Caco-2 (cell line): ENCODE measurements at regions not wholly inside any gene's neighbourhood (a gene's known extent, or its start where the extent isn't known, plus 50 kb on each side); places are given as distances from the start of the nearest gene placed in this dataset.

Source experiments
- BruUV-seq: library from RNA; stranded (reverse); fragments of 400-500 nt; replicated peaks from 2 replicates; lab custom pipeline; 2021; lab: Mats Ljungman, UMichigan
- CTCF ChIA-PET: fragments of 300-600 bp; sonication (Branson Sonifier 250); formaldehyde crosslinking; loops from one replicate; lab custom pipeline; 2022; ENCODE audit warnings: antibody characterized with exemption; lab: Charles Lee
- POLR2A ChIA-PET: fragments of 300-600 bp; sonication (Branson Sonifier 250); formaldehyde crosslinking; loops from one replicate; lab custom pipeline; 2022; ENCODE audit warnings: antibody characterized with exemption; lab: Charles Lee
- DNase-seq, 2 experiments: peaks; one replicate each; pipeline versions ENCODE4 v3.0.0 to v3.0.0-alpha.2; 2020 to 2022
- H3K27me3 ChIP-seq: replicated peaks from 2 replicates; pipeline ENCODE4 v1.6.0; 2011; ENCODE audit warnings: low read length; ENCODE audit not compliant: control insufficient read depth, insufficient read depth
- H3K36me3 ChIP-seq: 2 replicates; pipeline ENCODE4 v1.5.1; 2011; ENCODE audit warnings: low read length; ENCODE audit not compliant: control insufficient read depth, insufficient read depth
- H3K4me1 ChIP-seq: fragments of 250-450 bp; sonication (Bioruptor Pico); 2 replicates; pipeline ENCODE4 v1.5.1; 2020; ENCODE audit warnings: mild to moderate bottlenecking
- H3K4me3 ChIP-seq: 2 replicates; pipeline ENCODE4 v1.5.1; 2011; ENCODE audit warnings: low read depth, mild to moderate bottlenecking, control low read depth, low read length
- H3K9me3 ChIP-seq: fragments of 250-450 bp; sonication (Bioruptor Pico); 2 replicates; pipeline ENCODE4 v1.5.1; 2020; ENCODE audit warnings: mild to moderate bottlenecking, moderate library complexity
- H3K27ac Mint-ChIP-seq: one replicate; pipeline ENCODE4 v1.8.0; 2022; ENCODE audit warnings: mixed read lengths; ENCODE audit not compliant: unreplicated experiment
- H3K27me3 Mint-ChIP-seq: one replicate; pipeline ENCODE4 v1.8.0; 2022; ENCODE audit warnings: mixed read lengths; ENCODE audit not compliant: insufficient read depth, unreplicated experiment
- H3K36me3 Mint-ChIP-seq: one replicate; pipeline ENCODE4 v1.8.0; 2022; ENCODE audit warnings: mild to moderate bottlenecking, mixed read lengths; ENCODE audit not compliant: insufficient read depth, unreplicated experiment
- H3K4me1 Mint-ChIP-seq: one replicate; pipeline ENCODE4 v1.8.0; 2022; ENCODE audit warnings: low read depth, mixed read lengths; ENCODE audit not compliant: unreplicated experiment
- H3K4me3 Mint-ChIP-seq: one replicate; pipeline ENCODE4 v1.8.0; 2022; ENCODE audit warnings: mild to moderate bottlenecking, moderate library complexity, mixed read lengths; ENCODE audit not compliant: unreplicated experiment
- H3K9me3 Mint-ChIP-seq: one replicate; pipeline ENCODE4 v1.8.0; 2022; ENCODE audit warnings: mixed read lengths; ENCODE audit not compliant: unreplicated experiment
- intact Hi-C: fragments of 100-400 bp; cut with micrococcal nuclease; formaldehyde crosslinking; loops from one replicate; pipeline ENCODE4 v1.10.0; 2022; ENCODE audit not compliant: unreplicated experiment
- TF ChIP-seq, protein P1 (sequence below), 2 experiments: fragments of 200-600 bp in 1 of 2; IDR thresholded peaks; 1 replicate in 1 of 2; 2 replicates in 1 of 2; pipeline versions ENCODE4 v1.5.1 to v1.8.0; 2011 to 2022; ENCODE audit warnings: antibody characterized with exemption in 1 of 2, control low read depth in 1 of 2, inconsistent platforms in 1 of 2, low read depth in 1 of 2, low read length in 1 of 2, mild to moderate bottlenecking in 1 of 2, moderate library complexity in 1 of 2; ENCODE audit not compliant: insufficient read depth in 1 of 2, severe bottlenecking in 1 of 2, unreplicated experiment in 1 of 2

DNA sequence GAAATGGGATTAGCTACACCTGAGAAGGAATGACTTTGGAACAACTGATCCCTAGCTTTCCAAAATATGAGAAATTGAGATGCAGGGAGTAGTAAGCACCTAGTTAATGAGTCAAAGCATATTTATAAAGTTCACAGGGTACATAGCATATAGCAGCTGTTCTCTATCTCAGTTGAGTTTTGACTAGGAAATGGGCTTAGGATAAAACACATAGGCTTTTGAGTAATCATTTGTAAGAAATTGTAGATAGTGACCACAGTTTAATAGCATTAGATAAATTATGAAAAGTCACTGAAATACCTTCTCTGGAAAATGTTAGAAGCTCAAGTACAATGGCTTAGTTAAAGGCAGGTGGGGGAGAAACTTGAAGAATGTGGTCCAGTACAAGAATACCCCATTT, 444.7 kb upstream of the TNP1 start:
- H3K36me3 ChIP-seq, result no peaks in the 10 kb centered on the region; the same call in 1 of the 2 replicates
- CTCF ChIA-PET, result no interaction called here
- H3K4me3 ChIP-seq, result no peak overlapping the region
- no peak for DNase-seq
- POLR2A ChIA-PET, result no interaction called here
- Mint-ChIP-seq H3K36me3 (no peaks in the 10 kb centered on the region), H3K27ac (no peak overlapping the region), H3K27me3 (peaks cover 5% of the 10 kb centered on the region), H3K4me1 (no peaks in the 10 kb centered on the region), H3K9me3 (peaks cover 35% of the 10 kb centered on the region), H3K4me3 (no peak overlapping the region)
- H3K9me3 ChIP-seq, result no peaks in the 10 kb centered on the region
- intact Hi-C loops, result no loop called here
- TF ChIP-seq, protein P1, sequence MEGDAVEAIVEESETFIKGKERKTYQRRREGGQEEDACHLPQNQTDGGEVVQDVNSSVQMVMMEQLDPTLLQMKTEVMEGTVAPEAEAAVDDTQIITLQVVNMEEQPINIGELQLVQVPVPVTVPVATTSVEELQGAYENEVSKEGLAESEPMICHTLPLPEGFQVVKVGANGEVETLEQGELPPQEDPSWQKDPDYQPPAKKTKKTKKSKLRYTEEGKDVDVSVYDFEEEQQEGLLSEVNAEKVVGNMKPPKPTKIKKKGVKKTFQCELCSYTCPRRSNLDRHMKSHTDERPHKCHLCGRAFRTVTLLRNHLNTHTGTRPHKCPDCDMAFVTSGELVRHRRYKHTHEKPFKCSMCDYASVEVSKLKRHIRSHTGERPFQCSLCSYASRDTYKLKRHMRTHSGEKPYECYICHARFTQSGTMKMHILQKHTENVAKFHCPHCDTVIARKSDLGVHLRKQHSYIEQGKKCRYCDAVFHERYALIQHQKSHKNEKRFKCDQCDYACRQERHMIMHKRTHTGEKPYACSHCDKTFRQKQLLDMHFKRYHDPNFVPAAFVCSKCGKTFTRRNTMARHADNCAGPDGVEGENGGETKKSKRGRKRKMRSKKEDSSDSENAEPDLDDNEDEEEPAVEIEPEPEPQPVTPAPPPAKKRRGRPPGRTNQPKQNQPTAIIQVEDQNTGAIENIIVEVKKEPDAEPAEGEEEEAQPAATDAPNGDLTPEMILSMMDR (IDR thresholded peaks at IDR 0.05; ENCODE audit: insufficient read depth in 1 of 2, low read depth in 1 of 2, low read length in 1 of 2, severe bottlenecking in 1 of 2, unreplicated experiment in 1 of 2), result no peak
- H3K4me1 ChIP-seq, result no peaks in the 10 kb centered on the region
- BruUV-seq, result no TSS peak
- no peaks in the 10 kb centered on the region; the same call in 1 of the 2 replicates for H3K27me3 ChIP-seq

DNA sequence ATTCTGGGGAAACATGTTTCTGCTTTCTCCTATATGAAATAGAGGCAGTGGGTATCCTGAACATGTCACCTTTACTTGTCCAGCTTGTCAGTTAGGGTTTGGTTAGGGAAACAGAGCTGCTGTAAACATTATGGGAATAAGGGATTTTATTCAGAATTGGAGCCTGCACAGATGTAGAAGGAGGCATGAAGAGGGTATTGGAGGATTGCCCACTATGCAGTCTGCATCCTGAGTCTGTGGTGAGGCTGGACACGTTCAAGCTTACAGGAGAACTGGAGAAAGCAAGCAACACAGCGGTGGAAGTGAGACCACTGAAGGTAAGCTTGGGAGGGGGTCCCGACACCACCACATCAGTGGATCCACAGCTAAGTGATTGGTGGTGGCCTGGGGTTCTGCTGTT, 443.0 kb upstream of the TNP1 start:
- no peaks in the 10 kb centered on the region for H3K4me1 ChIP-seq
- peaks cover 19% of the 10 kb centered on the region for H3K9me3 Mint-ChIP-seq
- BruUV-seq, result no TSS peak
- H3K36me3 Mint-ChIP-seq, result no peaks in the 10 kb centered on the region
- H3K27me3 ChIP-seq, result no peaks in the 10 kb centered on the region; the same call in 1 of the 2 replicates
- H3K9me3 ChIP-seq, result no peaks in the 10 kb centered on the region
- H3K27me3 Mint-ChIP-seq, result peaks cover 2% of the 10 kb centered on the region
- no peaks in the 10 kb centered on the region for H3K4me1 Mint-ChIP-seq
- no peaks in the 10 kb centered on the region for H3K36me3 ChIP-seq
- no peak overlapping the region for H3K4me3 Mint-ChIP-seq
- H3K4me3 ChIP-seq, result no peak overlapping the region
- ChIA-PET POLR2A (no interaction called here), CTCF (no interaction called here)
- no peak for DNase-seq
- intact Hi-C loops, result no loop called here
- H3K27ac Mint-ChIP-seq, result no peak overlapping the region
- TF ChIP-seq, protein P1 (IDR thresholded peaks at IDR 0.05; ENCODE audit: insufficient read depth in 1 of 2, low read depth in 1 of 2, low read length in 1 of 2, severe bottlenecking in 1 of 2, unreplicated experiment in 1 of 2), result no peak

DNA sequence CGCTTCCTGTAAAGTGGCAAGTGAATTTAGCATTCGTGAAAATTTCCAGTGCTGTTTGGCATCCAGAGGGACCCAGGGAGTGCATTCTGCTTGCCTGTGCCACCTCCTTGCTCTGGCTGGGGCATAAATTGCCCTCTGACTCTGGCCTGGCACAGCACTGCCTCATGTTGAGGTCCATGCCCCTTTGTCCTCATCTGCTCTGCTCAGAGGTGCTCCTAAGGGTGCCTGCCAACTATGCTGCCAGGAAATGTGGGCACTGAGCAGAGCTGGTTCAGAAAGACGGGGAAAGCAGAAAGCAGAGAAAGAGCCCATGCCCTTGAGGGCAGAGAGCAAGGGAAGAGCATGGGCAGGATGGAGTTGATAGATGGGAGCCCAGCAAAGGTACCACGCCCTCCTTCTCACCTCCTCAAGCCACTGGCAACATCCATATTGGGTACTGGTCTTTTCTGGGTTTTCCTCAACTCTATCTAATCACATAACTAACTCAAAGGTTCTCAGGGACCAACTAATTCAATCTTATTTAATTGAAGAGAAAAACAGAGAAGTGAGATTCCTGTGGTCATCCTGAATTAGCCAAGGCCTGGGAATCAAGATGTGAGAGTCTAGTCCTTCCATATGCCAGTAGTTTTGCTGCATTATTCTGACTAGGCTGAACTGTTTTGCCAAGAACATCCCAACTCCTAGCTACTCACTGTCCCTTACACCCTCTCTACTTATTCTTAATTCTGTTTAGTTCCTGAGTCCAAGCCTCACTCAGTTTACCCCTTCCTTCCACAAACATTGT, 441.5 kb upstream of the TNP1 start:
- BruUV-seq, result no TSS peak
- Histone ChIP-seq H3K4me3 (no peak overlapping the region), H3K36me3 (no peaks in the 10 kb centered on the region), H3K27me3 (no peaks in the 10 kb centered on the region; the same call in 1 of the 2 replicates), H3K9me3 (peaks cover 11% of the 10 kb centered on the region; the same call in 1 of the 2 replicates), H3K4me1 (no peaks in the 10 kb centered on the region)
- no peaks in the 10 kb centered on the region for H3K36me3 Mint-ChIP-seq
- ChIA-PET CTCF (no interaction called here), POLR2A (no interaction called here)
- no peak overlapping the region for H3K27ac Mint-ChIP-seq
- H3K9me3 Mint-ChIP-seq, result peaks cover 19% of the 10 kb centered on the region
- no peak overlapping the region for H3K4me3 Mint-ChIP-seq
- no peaks in the 10 kb centered on the region for H3K4me1 Mint-ChIP-seq
- peaks cover 2% of the 10 kb centered on the region for H3K27me3 Mint-ChIP-seq
- intact Hi-C loops, result no loop called here
- TF ChIP-seq, protein P1 (IDR thresholded peaks at IDR 0.05; ENCODE audit: insufficient read depth in 1 of 2, low read depth in 1 of 2, low read length in 1 of 2, severe bottlenecking in 1 of 2, unreplicated experiment in 1 of 2), result no peak
- no peak for DNase-seq
